A549 (cell line): ENCODE measurements at regions not wholly inside any gene's neighbourhood (a gene's known extent, or its start where the extent isn't known, plus 50 kb on each side); places are given as distances from the start of the nearest gene placed in this dataset.

Experiments used
- ATAC-seq, 2 experiments: fragments of 200-7000 bp in 1 of 2; fragments of >200 bp in 1 of 2; cut with Nextera tagmentation in 1 of 2; cut with Tn5 transposase in 1 of 2; 3 replicates each; pipeline versions ENCODE4 v1.8.0 to v1.9.1; 2018 to 2020; ENCODE audit warnings: mild to moderate bottlenecking in 1 of 2, moderate library complexity in 1 of 2
- CTCF ChIA-PET: fragments of 300-600 bp; sonication (Branson Sonifier 250); formaldehyde crosslinking; extraction: SDS; loops from one replicate; lab custom pipeline; 2021; ENCODE audit warnings: antibody characterized with exemption, inconsistent platforms; lab: Yijun Ruan, JAX
- POLR2A ChIA-PET: fragments of 350-600 bp; formaldehyde crosslinking; extraction: SDS; loops from one replicate; lab custom pipeline; 2021; ENCODE audit warnings: antibody characterized with exemption, inconsistent platforms; lab: Yijun Ruan, JAX
- DNase-seq, 2 experiments: peaks; one replicate each; pipeline versions ENCODE4 v3.0.0 to v3.0.0-alpha.2; 2011 to 2016; ENCODE audit warnings: low read depth in 1 of 2, low spot score in 1 of 2
- FAIRE-seq: peaks from 2 replicates; lab custom pipeline; 2011; peaks lifted over from hg19 to GRCh38; lab: Jason Lieb, UNC
- H3K27ac ChIP-seq, 2 experiments: fragments of >200 bp; sonication (Bioruptor Twin); formaldehyde crosslinking; 3 replicates each; pipeline ENCODE4 v1.5.1; 2016 to 2017
- H3K4me1 ChIP-seq: fragments of >200 bp; sonication (Bioruptor Twin); formaldehyde crosslinking; 3 replicates; pipeline ENCODE4 v1.6.1; 2016
- H3K4me2 ChIP-seq: fragments of >200 bp; sonication (Bioruptor Twin); formaldehyde crosslinking; 3 replicates; pipeline ENCODE4 v1.6.1; 2016
- H3K4me3 ChIP-seq: fragments of >200 bp; sonication (Bioruptor Twin); formaldehyde crosslinking; 3 replicates; pipeline ENCODE4 v1.5.1; 2016
- H3K9me3 ChIP-seq: fragments of >200 bp; sonication (Bioruptor Twin); formaldehyde crosslinking; 3 replicates; pipeline ENCODE4 v1.6.1; 2016
- CBX2 ChIP-seq: fragments of 200-600 bp; sonication (generic); IDR thresholded peaks from 2 replicates; pipeline ENCODE4 v1.6.1; 2016; ENCODE audit warnings: low read depth, mild to moderate bottlenecking, borderline replicate concordance
- CEBPB ChIP-seq, 2 experiments: fragments of >200 bp in 1 of 2; sonication (Bioruptor Twin) in 1 of 2; formaldehyde crosslinking in 1 of 2; IDR thresholded peaks; 2 replicates each; pipeline ENCODE4 v1.6.1; 2012 to 2016
- CHD4 ChIP-seq: fragments of 200-600 bp; sonication (generic); IDR thresholded peaks from 2 replicates; pipeline ENCODE4 v1.6.1; 2016; ENCODE audit warnings: antibody characterized with exemption, mild to moderate bottlenecking, borderline replicate concordance
- EHMT2 ChIP-seq: fragments of 200-600 bp; sonication (generic); IDR thresholded peaks from 2 replicates; pipeline ENCODE4 v1.6.1; 2016; ENCODE audit warnings: antibody characterized with exemption, low read depth, mild to moderate bottlenecking, moderate library complexity
- EP300 ChIP-seq, 2 experiments: fragments of >200 bp; sonication (Bioruptor Twin); formaldehyde crosslinking; IDR thresholded peaks; 2 replicates in 1 of 2; 3 replicates in 1 of 2; pipeline ENCODE4 v1.6.1; 2016 to 2017
- ESRRA ChIP-seq: fragments of 150-350 bp; IDR thresholded peaks from 2 replicates; pipeline ENCODE4 v1.6.1; 2014; ENCODE audit warnings: mild to moderate bottlenecking, low read length, borderline replicate concordance
- FOSB ChIP-seq: fragments of 250-450 bp; sonication (Bioruptor Pico); IDR thresholded peaks from 2 replicates; pipeline ENCODE4 v1.5.0; 2020; ENCODE audit warnings: mild to moderate bottlenecking, moderate library complexity
- FOSL2 ChIP-seq, 2 experiments: fragments of 450-650 bp in 1 of 2; fragments of >200 bp in 1 of 2; sonication (Bioruptor Twin) in 1 of 2; formaldehyde crosslinking; IDR thresholded peaks; 2 replicates each; pipeline versions ENCODE4 v1.5.0 to v1.6.1; 2016 to 2020; ENCODE audit warnings: mild to moderate bottlenecking in 1 of 2, moderate library complexity in 1 of 2
- HDAC2 ChIP-seq: fragments of 200-600 bp; sonication (generic); IDR thresholded peaks from 2 replicates; pipeline ENCODE4 v1.6.1; 2016
- HEYL ChIP-seq: fragments of 250-450 bp; sonication (Bioruptor Pico); IDR thresholded peaks from 2 replicates; pipeline ENCODE4 v1.8.0; 2021; ENCODE audit warnings: mild to moderate bottlenecking, moderate library complexity
- HOXA7 ChIP-seq: fragments of 250-450 bp; sonication (Bioruptor Pico); IDR thresholded peaks from 2 replicates; pipeline ENCODE4 v1.5.0; 2020; ENCODE audit warnings: mild to moderate bottlenecking, moderate library complexity
- HOXB13 ChIP-seq: fragments of 250-450 bp; sonication (Bioruptor Pico); IDR thresholded peaks from 2 replicates; pipeline ENCODE4 v1.5.0; 2020; ENCODE audit warnings: low read depth, mild to moderate bottlenecking, moderate library complexity
- JUNB ChIP-seq: fragments of >200 bp; sonication (Bioruptor Twin); formaldehyde crosslinking; IDR thresholded peaks from 2 replicates; pipeline ENCODE4 v1.6.1; 2016
- KDM1A ChIP-seq: fragments of 200-600 bp; sonication (generic); IDR thresholded peaks from 2 replicates; pipeline ENCODE4 v1.6.1; 2016; ENCODE audit warnings: low read depth, mild to moderate bottlenecking
- MAFK ChIP-seq: fragments of 450-650 bp; IDR thresholded peaks from 2 replicates; pipeline ENCODE4 v1.6.1; 2014; ENCODE audit not compliant: partially characterized antibody
- MAZ ChIP-seq: fragments of 150-350 bp; IDR thresholded peaks from 2 replicates; pipeline ENCODE4 v1.6.1; 2014; ENCODE audit warnings: antibody characterized with exemption, low read depth, low read length, borderline replicate concordance
- POLR2A ChIP-seq: IDR thresholded peaks from 2 replicates; pipeline ENCODE4 v1.6.1; 2012; ENCODE audit warnings: mild to moderate bottlenecking, low read length
- RFX5 ChIP-seq: fragments of 450-650 bp; IDR thresholded peaks from 2 replicates; pipeline ENCODE4 v1.7.1; 2014; ENCODE audit warnings: antibody characterized with exemption, mild to moderate bottlenecking, moderate library complexity
- RNF2 ChIP-seq: fragments of 200-600 bp; sonication (generic); IDR thresholded peaks from 2 replicates; pipeline ENCODE4 v1.6.1; 2016; ENCODE audit warnings: low read depth, mild to moderate bottlenecking, antibody characterized with exemption, moderate library complexity, borderline replicate concordance
- SMC3 ChIP-seq: fragments of >200 bp; sonication (Bioruptor Twin); formaldehyde crosslinking; IDR thresholded peaks from 3 replicates; pipeline ENCODE4 v1.6.1; 2018; ENCODE audit warnings: inconsistent platforms
- SREBF2 ChIP-seq: fragments of 450-650 bp; IDR thresholded peaks from 2 replicates; pipeline ENCODE4 v1.6.1; 2014; ENCODE audit warnings: mild to moderate bottlenecking, moderate library complexity
- TFCP2L1 ChIP-seq: fragments of 250-450 bp; sonication (Bioruptor Pico); IDR thresholded peaks from 2 replicates; pipeline ENCODE4 v1.5.0; 2021; ENCODE audit warnings: mild to moderate bottlenecking
- ZFP36 ChIP-seq: fragments of 450-650 bp; IDR thresholded peaks from 2 replicates; pipeline ENCODE4 v1.6.1; 2014; ENCODE audit warnings: borderline replicate concordance; ENCODE audit not compliant: partially characterized antibody
- ZSCAN20 ChIP-seq: fragments of 250-450 bp; sonication (Bioruptor Pico); IDR thresholded peaks from 2 replicates; pipeline ENCODE4 v1.8.0; 2022; ENCODE audit warnings: mild to moderate bottlenecking, moderate library complexity
- WGBS: methylation state at CpG from one replicate; pipeline ENCODE4 v1.1.6; 2017; ENCODE audit errors: missing lambda C conversion rate; 5-methylcytosine and 5-hydroxymethylcytosine counted together
- TF ChIP-seq, protein P1 (sequence below): fragments of >200 bp; sonication (Bioruptor Twin); formaldehyde crosslinking; IDR thresholded peaks from 2 replicates; pipeline ENCODE4 v1.6.1; 2016
- TF ChIP-seq, protein P2 (sequence below): fragments of 250-450 bp; sonication (Bioruptor Pico); IDR thresholded peaks from 2 replicates; pipeline ENCODE4 v1.5.0; 2021; ENCODE audit warnings: mild to moderate bottlenecking, moderate library complexity, borderline replicate concordance
- TF ChIP-seq, protein P3 (sequence below): IDR thresholded peaks from 2 replicates; pipeline ENCODE4 v1.6.1; 2012
- TF ChIP-seq, protein P4 (sequence below): fragments of 200-600 bp; sonication (generic); IDR thresholded peaks from 2 replicates; pipeline ENCODE4 v1.6.1; 2016; ENCODE audit warnings: antibody characterized with exemption, mild to moderate bottlenecking, moderate library complexity
- TF ChIP-seq, protein P5 (sequence below): fragments of 250-450 bp; sonication (Bioruptor Pico); IDR thresholded peaks from 2 replicates; pipeline ENCODE4 v1.5.0; 2020; ENCODE audit warnings: low read depth, mild to moderate bottlenecking, moderate library complexity

DNA sequence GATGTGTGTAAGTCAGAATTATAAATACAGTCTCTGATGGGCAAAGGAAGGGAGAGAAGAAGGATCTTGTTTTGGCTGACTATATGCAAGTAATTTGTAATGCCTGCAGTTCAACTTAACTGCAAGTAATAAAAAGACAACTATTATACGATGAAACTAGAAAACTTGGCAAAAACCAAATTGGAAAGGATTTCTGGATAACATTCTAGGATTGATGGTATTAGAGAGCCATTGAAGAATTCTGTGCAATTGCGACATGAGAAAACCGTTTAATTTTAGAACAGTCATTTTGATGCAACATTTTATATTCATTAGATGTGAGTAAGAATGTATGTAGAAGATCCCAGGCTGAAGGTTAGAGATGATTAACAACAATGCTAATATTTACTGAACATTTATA lies 1334.1 kb downstream of the EFNB2 start:
- H3K9me3 ChIP-seq = no peaks in the 10 kb centered on the region
- no peak overlapping the region for H3K27ac ChIP-seq
- no peak overlapping the region for H3K4me2 ChIP-seq
- no peak overlapping the region for H3K4me3 ChIP-seq
- no peaks in the 10 kb centered on the region for H3K4me1 ChIP-seq
- POLR2A ChIA-PET = no interaction called here
- CTCF ChIA-PET = interaction anchor here (0.6 kb wide), 1 partner anchor 1562 kb away, joined by 3 read pairs; no protein-coding TSS in a partner anchor
- ATAC-seq (no peak), FAIRE-seq (no peak), DNase-seq (no peak)
- TF ChIP-seq, protein P1, sequence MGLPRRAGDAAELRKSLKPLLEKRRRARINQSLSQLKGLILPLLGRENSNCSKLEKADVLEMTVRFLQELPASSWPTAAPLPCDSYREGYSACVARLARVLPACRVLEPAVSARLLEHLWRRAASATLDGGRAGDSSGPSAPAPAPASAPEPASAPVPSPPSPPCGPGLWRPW = no peak
- TF ChIP-seq RFX5 = no peak
- no peak for TF ChIP-seq FOSB (CRISPR knock-in tag)
- TF ChIP-seq EP300 (IDR thresholded peaks at IDR 0.05) = no peak
- no peak for TF ChIP-seq SREBF2
- no peak for TF ChIP-seq FOSL2 (IDR thresholded peaks at IDR 0.05)
- TF ChIP-seq FOSL2 (CRISPR knock-in tag; IDR thresholded peaks at IDR 0.05) = no peak
- TF ChIP-seq CBX2 = no peak
- no peak for TF ChIP-seq EHMT2
- no peak for TF ChIP-seq KDM1A
- no peak for TF ChIP-seq HEYL (CRISPR knock-in tag)
- no peak for TF ChIP-seq RNF2
- TF ChIP-seq CEBPB (IDR thresholded peaks at IDR 0.05) = no peak
- TF ChIP-seq, protein P2, sequence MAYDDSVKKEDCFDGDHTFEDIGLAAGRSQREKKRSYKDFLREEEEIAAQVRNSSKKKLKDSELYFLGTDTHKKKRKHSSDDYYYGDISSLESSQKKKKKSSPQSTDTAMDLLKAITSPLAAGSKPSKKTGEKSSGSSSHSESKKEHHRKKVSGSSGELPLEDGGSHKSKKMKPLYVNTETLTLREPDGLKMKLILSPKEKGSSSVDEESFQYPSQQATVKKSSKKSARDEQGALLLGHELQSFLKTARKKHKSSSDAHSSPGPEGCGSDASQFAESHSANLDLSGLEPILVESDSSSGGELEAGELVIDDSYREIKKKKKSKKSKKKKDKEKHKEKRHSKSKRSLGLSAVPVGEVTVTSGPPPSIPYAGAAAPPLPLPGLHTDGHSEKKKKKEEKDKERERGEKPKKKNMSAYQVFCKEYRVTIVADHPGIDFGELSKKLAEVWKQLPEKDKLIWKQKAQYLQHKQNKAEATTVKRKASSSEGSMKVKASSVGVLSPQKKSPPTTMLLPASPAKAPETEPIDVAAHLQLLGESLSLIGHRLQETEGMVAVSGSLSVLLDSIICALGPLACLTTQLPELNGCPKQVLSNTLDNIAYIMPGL (CRISPR knock-in tag) = no peak
- TF ChIP-seq CHD4 = no peak
- TF ChIP-seq HOXB13 (CRISPR knock-in tag) = no peak
- 23% methylated on average over 3 of the region's 3 CpGs for WGBS

DNA sequence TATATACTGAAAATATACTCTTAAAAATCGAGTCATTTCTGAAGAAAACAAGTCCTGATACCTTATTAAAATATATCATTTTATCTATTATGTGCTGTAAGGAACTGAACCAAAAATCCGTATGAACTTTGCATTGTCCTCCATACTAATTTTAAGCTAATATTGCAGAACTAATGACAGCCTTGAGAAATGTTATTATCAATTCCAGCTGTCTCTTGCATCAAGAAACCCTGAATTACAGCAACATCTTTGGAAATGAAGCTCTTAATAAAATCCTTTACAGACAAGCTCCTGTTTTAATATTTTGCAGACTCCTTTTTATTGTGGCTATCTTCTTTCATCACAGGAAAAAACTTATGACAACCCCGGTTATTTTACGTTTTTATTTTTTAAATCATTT lies 1335.3 kb downstream of the EFNB2 start:
- ChIA-PET POLR2A (no interaction called here), CTCF (no interaction called here)
- WGBS = 29% methylated on average over 4 of the region's 4 CpGs
- H3K4me2 ChIP-seq = no peak overlapping the region
- no peaks in the 10 kb centered on the region for H3K9me3 ChIP-seq
- ATAC-seq = no peak
- H3K4me3 ChIP-seq = no peak overlapping the region
- no peak for DNase-seq
- no peak for FAIRE-seq
- H3K4me1 ChIP-seq = no peaks in the 10 kb centered on the region
- TF ChIP-seq, protein P3, sequence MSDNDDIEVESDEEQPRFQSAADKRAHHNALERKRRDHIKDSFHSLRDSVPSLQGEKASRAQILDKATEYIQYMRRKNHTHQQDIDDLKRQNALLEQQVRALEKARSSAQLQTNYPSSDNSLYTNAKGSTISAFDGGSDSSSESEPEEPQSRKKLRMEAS = no peak
- TF ChIP-seq ZSCAN20 (CRISPR knock-in tag) (no peak), ESRRA (no peak)
- H3K27ac ChIP-seq = no peak overlapping the region

DNA sequence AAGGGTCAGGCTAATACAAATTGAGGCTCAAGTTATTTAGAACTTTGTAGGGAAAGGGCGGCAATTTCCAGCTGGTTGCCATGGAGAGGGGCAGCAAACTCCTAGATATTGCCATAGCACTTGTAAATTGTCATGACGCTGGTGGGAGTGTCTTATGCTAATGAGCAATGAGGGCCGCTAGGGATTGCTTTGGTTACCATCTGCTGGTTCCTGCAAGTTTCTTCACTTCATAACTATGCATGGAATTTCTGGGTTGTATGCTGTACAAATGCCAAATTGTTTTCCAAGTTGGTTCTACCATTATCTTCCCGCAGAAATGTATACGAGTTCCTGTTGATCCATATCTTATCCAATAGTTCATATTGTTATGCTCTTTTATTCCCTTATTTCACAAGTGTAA lies 1339.4 kb downstream of the EFNB2 start:
- no peaks in the 10 kb centered on the region for H3K4me1 ChIP-seq
- H3K4me3 ChIP-seq = no peak overlapping the region
- no peak for FAIRE-seq
- WGBS = 21% methylated on average over 5 of the region's 5 CpGs
- CTCF ChIA-PET = no interaction called here
- no peak overlapping the region for H3K4me2 ChIP-seq
- POLR2A ChIA-PET = no interaction called here
- H3K27ac ChIP-seq = no peak overlapping the region
- no peaks in the 10 kb centered on the region for H3K9me3 ChIP-seq
- DNase-seq = peak in 1 of 2 experiments; percentile 25
- TF ChIP-seq HEYL (CRISPR knock-in tag) = no peak
- TF ChIP-seq HOXA7 (CRISPR knock-in tag) = no peak
- TF ChIP-seq, protein P4, sequence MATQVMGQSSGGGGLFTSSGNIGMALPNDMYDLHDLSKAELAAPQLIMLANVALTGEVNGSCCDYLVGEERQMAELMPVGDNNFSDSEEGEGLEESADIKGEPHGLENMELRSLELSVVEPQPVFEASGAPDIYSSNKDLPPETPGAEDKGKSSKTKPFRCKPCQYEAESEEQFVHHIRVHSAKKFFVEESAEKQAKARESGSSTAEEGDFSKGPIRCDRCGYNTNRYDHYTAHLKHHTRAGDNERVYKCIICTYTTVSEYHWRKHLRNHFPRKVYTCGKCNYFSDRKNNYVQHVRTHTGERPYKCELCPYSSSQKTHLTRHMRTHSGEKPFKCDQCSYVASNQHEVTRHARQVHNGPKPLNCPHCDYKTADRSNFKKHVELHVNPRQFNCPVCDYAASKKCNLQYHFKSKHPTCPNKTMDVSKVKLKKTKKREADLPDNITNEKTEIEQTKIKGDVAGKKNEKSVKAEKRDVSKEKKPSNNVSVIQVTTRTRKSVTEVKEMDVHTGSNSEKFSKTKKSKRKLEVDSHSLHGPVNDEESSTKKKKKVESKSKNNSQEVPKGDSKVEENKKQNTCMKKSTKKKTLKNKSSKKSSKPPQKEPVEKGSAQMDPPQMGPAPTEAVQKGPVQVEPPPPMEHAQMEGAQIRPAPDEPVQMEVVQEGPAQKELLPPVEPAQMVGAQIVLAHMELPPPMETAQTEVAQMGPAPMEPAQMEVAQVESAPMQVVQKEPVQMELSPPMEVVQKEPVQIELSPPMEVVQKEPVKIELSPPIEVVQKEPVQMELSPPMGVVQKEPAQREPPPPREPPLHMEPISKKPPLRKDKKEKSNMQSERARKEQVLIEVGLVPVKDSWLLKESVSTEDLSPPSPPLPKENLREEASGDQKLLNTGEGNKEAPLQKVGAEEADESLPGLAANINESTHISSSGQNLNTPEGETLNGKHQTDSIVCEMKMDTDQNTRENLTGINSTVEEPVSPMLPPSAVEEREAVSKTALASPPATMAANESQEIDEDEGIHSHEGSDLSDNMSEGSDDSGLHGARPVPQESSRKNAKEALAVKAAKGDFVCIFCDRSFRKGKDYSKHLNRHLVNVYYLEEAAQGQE = no peak
- no peak for TF ChIP-seq MAFK
- no peak for TF ChIP-seq RNF2
- no peak for TF ChIP-seq MAZ
- TF ChIP-seq CEBPB (IDR thresholded peaks at IDR 0.05) = no peak
- TF ChIP-seq CBX2 = no peak
- no peak for TF ChIP-seq CHD4
- TF ChIP-seq, protein P5, sequence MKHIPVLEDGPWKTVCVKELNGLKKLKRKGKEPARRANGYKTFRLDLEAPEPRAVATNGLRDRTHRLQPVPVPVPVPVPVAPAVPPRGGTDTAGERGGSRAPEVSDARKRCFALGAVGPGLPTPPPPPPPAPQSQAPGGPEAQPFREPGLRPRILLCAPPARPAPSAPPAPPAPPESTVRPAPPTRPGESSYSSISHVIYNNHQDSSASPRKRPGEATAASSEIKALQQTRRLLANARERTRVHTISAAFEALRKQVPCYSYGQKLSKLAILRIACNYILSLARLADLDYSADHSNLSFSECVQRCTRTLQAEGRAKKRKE (CRISPR knock-in tag) = no peak
- TF ChIP-seq POLR2A = no peak
- no peak for TF ChIP-seq EP300 (IDR thresholded peaks at IDR 0.05)
- TF ChIP-seq HOXB13 (CRISPR knock-in tag) = no peak
- TF ChIP-seq FOSB (CRISPR knock-in tag) = no peak
- TF ChIP-seq SMC3 = no peak
- TF ChIP-seq TFCP2L1 (CRISPR knock-in tag) = no peak
- no peak for TF ChIP-seq HDAC2
- no peak for TF ChIP-seq ZFP36
- TF ChIP-seq JUNB = no peak
- 0 out of 6 replicates have a peak, but pooled peaks of 1 of the 2 experiments have one; percentile 54 for ATAC-seq
